GM19397 (cell line): ENCODE measurements at regions not wholly inside any gene's neighbourhood (a gene's known extent, or its start where the extent isn't known, plus 50 kb on each side); places are given as distances from the start of the nearest gene placed in this dataset.
"Not testable (repeated sequence)": the region's sequence is repeated elsewhere in the genome, so short reads cannot be mapped to it uniquely, and the experiment has no call there.

Source experiments
- ATAC-seq: cut with Tn5 transposase; IDR thresholded peaks from one replicate; pipeline ENCODE4 v1.9.1; 2021; ENCODE audit warnings: mild to moderate bottlenecking, moderate library complexity; ENCODE audit not compliant: unreplicated experiment

- ATAC-seq, result no peak
Measured at GRCh38 chr21:34270411-34270810, 93.4 kb upstream of the KCNE2 start.

- ATAC-seq, result no peak
Measured at GRCh38 chr21:34271189-34271851, 92.5 kb upstream of the KCNE2 start.

GRCh38 chr21:34272321-34272720 is 91.5 kb upstream of the KCNE2 start:
- ATAC-seq, result no peak

GRCh38 chr21:34274001-34274400 is 89.8 kb upstream of the KCNE2 start:
- ATAC-seq, result no peak

GRCh38 chr21:34276711-34277425 is 86.9 kb upstream of the KCNE2 start:
- ATAC-seq, result no peak

- ATAC-seq, result no peak
Measured at GRCh38 chr21:34278451-34278850, 85.4 kb upstream of the KCNE2 start.

GRCh38 chr21:34279285-34279684 is 84.5 kb upstream of the KCNE2 start:
- ATAC-seq, result no peak

GRCh38 chr21:34279883-34280282 is 83.9 kb upstream of the KCNE2 start:
- ATAC-seq, result no peak

- no peak for ATAC-seq
Measured at GRCh38 chr21:34280389-34280795, 83.4 kb upstream of the KCNE2 start.

- no peak for ATAC-seq
Measured at GRCh38 chr21:34280959-34281358, 82.8 kb upstream of the KCNE2 start.

- ATAC-seq, result no peak
Measured at GRCh38 chr21:34282223-34282622, 81.6 kb upstream of the KCNE2 start.

GRCh38 chr21:34284666-34285065 is 79.1 kb upstream of the KCNE2 start:
- ATAC-seq, result no peak

- not testable (repeated sequence) for ATAC-seq
Measured at GRCh38 chr21:34288042-34288441, 75.8 kb upstream of the KCNE2 start.

- no peak for ATAC-seq
Measured at GRCh38 chr21:34289856-34290255, 74.0 kb upstream of the KCNE2 start.

GRCh38 chr21:34296878-34297277 is 66.9 kb upstream of the KCNE2 start:
- ATAC-seq, result no peak

- no peak for ATAC-seq
Measured at GRCh38 chr21:34298534-34299167, 65.2 kb upstream of the KCNE2 start.

- no peak for ATAC-seq
Measured at GRCh38 chr21:34299168-34299539, 64.7 kb upstream of the KCNE2 start.

- no peak for ATAC-seq
Measured at GRCh38 chr21:34302521-34302920, 61.3 kb upstream of the KCNE2 start.

GRCh38 chr21:34305605-34306604 is 57.9 kb upstream of the KCNE2 start:
- ATAC-seq, result no peak

- no peak for ATAC-seq
Measured at GRCh38 chr21:34307991-34308532, 55.7 kb upstream of the KCNE2 start.
